ENCODE measurements at regions not wholly inside any gene's neighbourhood (a gene's known extent, or its start where the extent isn't known, plus 50 kb on each side); places are given as distances from the start of the nearest gene placed in this dataset.

GRCh38 chr5:5602554-5602953, 180.1 kb downstream of the ICE1 start:
- TF ChIP-seq CTCF (IDR thresholded peaks at IDR 0.05), result no peak
- TF ChIP-seq POLR2A (IDR thresholded peaks at IDR 0.05), result no peak

Data from adrenal gland (tissue), 5 donors.